HL-60 (cell line): ENCODE measurements at regions not wholly inside any gene's neighbourhood (a gene's known extent, or its start where the extent isn't known, plus 50 kb on each side); places are given as distances from the start of the nearest gene placed in this dataset.

Source experiments
- DNase-seq, 2 experiments: peaks; one replicate each; pipeline ENCODE4 v3.0.0-alpha.2; 2010 to 2020; ENCODE audit warnings: low read depth in 1 of 2, low spot score in 1 of 2
- H3K27ac ChIP-seq: fragments of 250-450 bp; sonication (Bioruptor Pico); replicated peaks from 2 replicates; pipeline ENCODE4 v1.5.1; 2020; ENCODE audit warnings: mild to moderate bottlenecking, moderate library complexity
- H3K27me3 ChIP-seq: fragments of 250-450 bp; sonication (Bioruptor Pico); 2 replicates; pipeline ENCODE4 v1.5.1; 2021; ENCODE audit warnings: mild to moderate bottlenecking, moderate library complexity; ENCODE audit not compliant: insufficient read depth, poor library complexity, severe bottlenecking
- H3K4me3 ChIP-seq: replicated peaks from 2 replicates; pipeline ENCODE4 v1.5.1; 2011; ENCODE audit warnings: mild to moderate bottlenecking, control low read depth, low read length; ENCODE audit not compliant: insufficient read depth
- GABPA ChIP-seq: IDR thresholded peaks from 2 replicates; pipeline ENCODE4 v1.6.1; 2012; ENCODE audit warnings: low read depth
- POLR2AphosphoS5 ChIP-seq: IDR thresholded peaks from 2 replicates; pipeline ENCODE4 v1.6.1; 2012; ENCODE audit warnings: low read depth
- REST ChIP-seq: IDR thresholded peaks from 2 replicates; pipeline ENCODE4 v1.6.1; 2012; ENCODE audit warnings: low read depth; ENCODE audit not compliant: insufficient replicate concordance
- SPI1 ChIP-seq: IDR thresholded peaks from 2 replicates; pipeline ENCODE4 v1.6.1; 2012; ENCODE audit warnings: low read depth, mild to moderate bottlenecking, borderline replicate concordance
- TF ChIP-seq, protein P1 (sequence below): IDR thresholded peaks from one replicate; pipeline ENCODE4 v1.5.1; 2011; ENCODE audit warnings: low read length, control low read depth, inconsistent platforms; ENCODE audit not compliant: insufficient read depth

DNA sequence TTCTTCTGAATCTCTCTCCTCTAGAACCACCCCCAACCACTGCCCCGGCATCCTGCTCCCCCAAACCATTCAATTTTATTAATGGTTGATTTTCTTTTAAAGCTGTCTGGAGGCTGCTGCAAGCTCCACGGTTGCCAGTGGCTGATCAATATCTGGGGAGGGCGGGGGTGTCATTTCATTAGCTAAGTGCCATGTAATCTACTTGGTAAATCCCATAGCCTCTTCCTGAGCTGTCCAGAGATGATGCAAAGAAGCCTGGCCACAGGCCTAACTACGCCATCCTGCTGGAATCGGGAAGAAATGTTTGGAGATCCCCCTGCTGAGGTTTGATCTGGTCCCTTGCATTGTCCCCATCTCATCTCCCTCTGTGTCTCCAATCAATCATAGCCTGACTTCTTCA lies 440.1 kb downstream of the MIAT start:
- no peak overlapping the region for H3K27ac ChIP-seq
- DNase-seq = no peak
- TF ChIP-seq GABPA = no peak
- TF ChIP-seq, protein P1, sequence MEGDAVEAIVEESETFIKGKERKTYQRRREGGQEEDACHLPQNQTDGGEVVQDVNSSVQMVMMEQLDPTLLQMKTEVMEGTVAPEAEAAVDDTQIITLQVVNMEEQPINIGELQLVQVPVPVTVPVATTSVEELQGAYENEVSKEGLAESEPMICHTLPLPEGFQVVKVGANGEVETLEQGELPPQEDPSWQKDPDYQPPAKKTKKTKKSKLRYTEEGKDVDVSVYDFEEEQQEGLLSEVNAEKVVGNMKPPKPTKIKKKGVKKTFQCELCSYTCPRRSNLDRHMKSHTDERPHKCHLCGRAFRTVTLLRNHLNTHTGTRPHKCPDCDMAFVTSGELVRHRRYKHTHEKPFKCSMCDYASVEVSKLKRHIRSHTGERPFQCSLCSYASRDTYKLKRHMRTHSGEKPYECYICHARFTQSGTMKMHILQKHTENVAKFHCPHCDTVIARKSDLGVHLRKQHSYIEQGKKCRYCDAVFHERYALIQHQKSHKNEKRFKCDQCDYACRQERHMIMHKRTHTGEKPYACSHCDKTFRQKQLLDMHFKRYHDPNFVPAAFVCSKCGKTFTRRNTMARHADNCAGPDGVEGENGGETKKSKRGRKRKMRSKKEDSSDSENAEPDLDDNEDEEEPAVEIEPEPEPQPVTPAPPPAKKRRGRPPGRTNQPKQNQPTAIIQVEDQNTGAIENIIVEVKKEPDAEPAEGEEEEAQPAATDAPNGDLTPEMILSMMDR = no peak
- TF ChIP-seq SPI1 = no peak
- no peak for TF ChIP-seq POLR2AphosphoS5
- no peak for TF ChIP-seq REST
- peaks cover 6% of the 10 kb centered on the region for H3K27me3 ChIP-seq
- H3K4me3 ChIP-seq = no peak overlapping the region

- no peak overlapping the region for H3K4me3 ChIP-seq
- no peak for DNase-seq
- peaks cover 6% of the 10 kb centered on the region for H3K27me3 ChIP-seq
- TF ChIP-seq REST = no peak
- no peak for TF ChIP-seq GABPA
- no peak for TF ChIP-seq POLR2AphosphoS5
- TF ChIP-seq SPI1 = no peak
- TF ChIP-seq, protein P1 = no peak
- no peak overlapping the region for H3K27ac ChIP-seq
Observed at GRCh38 chr22:27097933-27098332, 440.5 kb downstream of the MIAT start.

DNA sequence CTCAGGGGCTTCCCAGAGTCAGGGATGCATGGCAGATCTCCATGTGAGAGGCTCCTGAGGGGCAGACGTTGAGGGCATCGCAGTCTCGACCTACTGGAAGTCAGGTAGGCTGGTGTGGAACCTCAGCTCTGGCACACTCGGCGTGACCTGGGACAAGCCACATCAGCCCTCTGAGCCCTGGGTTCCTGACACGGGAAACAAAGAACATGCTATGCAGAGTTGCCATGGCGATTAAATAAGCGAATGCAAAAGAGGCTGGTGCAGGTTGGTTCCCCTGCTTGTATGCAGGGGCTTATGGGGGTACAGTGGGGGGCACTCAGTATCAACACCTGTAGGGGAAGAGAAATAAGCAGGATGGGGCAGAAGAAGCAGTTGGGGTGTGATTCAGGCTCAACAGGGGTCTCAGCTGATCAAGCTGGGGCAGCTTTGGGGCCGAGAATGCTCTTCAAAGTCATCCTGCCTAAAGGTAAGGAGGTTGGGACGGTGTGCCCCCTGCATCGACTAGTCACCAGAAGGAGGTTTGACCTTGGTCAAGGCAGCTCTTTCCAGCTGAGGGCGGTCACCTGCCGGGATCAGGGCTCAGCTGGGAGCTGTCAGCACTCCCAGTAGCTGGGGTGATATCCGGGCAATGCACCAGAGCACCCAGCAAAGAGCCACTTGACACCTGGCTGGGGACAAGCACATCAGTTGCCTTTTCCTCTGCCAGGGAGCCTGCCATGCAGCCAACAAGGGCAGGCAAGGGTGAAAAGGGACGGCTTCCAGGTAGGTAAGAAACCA lies 442.7 kb downstream of the MIAT start:
- no peak for TF ChIP-seq POLR2AphosphoS5
- no peak for TF ChIP-seq SPI1
- TF ChIP-seq, protein P1 = no peak
- TF ChIP-seq REST = no peak
- TF ChIP-seq GABPA = no peak
- H3K4me3 ChIP-seq = no peak overlapping the region
- H3K27me3 ChIP-seq = peaks cover 6% of the 10 kb centered on the region
- DNase-seq = no peak
- no peak overlapping the region for H3K27ac ChIP-seq
